ENCODE measurements at regions not wholly inside any gene's neighbourhood (a gene's known extent, or its start where the extent isn't known, plus 50 kb on each side); places are given as distances from the start of the nearest gene placed in this dataset.

- no peak for TF ChIP-seq POLR2A (IDR thresholded peaks at IDR 0.05; ENCODE audit: borderline replicate concordance, extremely low read depth, insufficient read depth, insufficient read length)
- no peak for TF ChIP-seq JUND (IDR thresholded peaks at IDR 0.05)
- TF ChIP-seq SRF (IDR thresholded peaks at IDR 0.05; ENCODE audit: low read depth) = no peak
- TF ChIP-seq SIN3A (IDR thresholded peaks at IDR 0.05; ENCODE audit: low read depth) = no peak
- no peak for TF ChIP-seq EZH2phosphoT487 (IDR thresholded peaks at IDR 0.05; ENCODE audit: borderline replicate concordance)
- no peak for TF ChIP-seq ZBTB33 (IDR thresholded peaks at IDR 0.05; ENCODE audit: extremely low read depth, insufficient replicate concordance, low read length)
- no peak for TF ChIP-seq CTCF (IDR thresholded peaks at IDR 0.05 in 2 of 3, conservative IDR thresholded peaks at IDR 0.05 in 1 of 3; ENCODE audit: borderline replicate concordance in 1 of 3, insufficient read depth in 1 of 3, low read depth in 2 of 3, low read length in 2 of 3)
- no peak for TF ChIP-seq MAX (IDR thresholded peaks at IDR 0.05)
- no peak for TF ChIP-seq YY1 (IDR thresholded peaks at IDR 0.05; ENCODE audit: extremely low read depth, insufficient replicate concordance, low read depth, low read length)
- TF ChIP-seq FOSL1 (IDR thresholded peaks at IDR 0.05; ENCODE audit: low read depth) = no peak
- TF ChIP-seq POLR2AphosphoS5 (IDR thresholded peaks at IDR 0.05; ENCODE audit: low read depth, low read length) = no peak
These were observed 97.0 kb downstream of the MID1IP1 start for GRCh38 chrX:38898261-38898660.

Measured in HCT116 (cell line).